Coronary artery (tissue), 2 donors: ENCODE measurements at regions not wholly inside any gene's neighbourhood (a gene's known extent, or its start where the extent isn't known, plus 50 kb on each side); places are given as distances from the start of the nearest gene placed in this dataset.

Source experiments
- DNase-seq: peaks from one replicate; pipeline ENCODE4 v3.0.0-alpha.2; 2017; ENCODE audit warnings: low spot score
- H3K27ac ChIP-seq, 2 donors: fragments of 200-600 bp; sonication (generic); one replicate each; pipeline ENCODE4 v1.5.1; 2016 to 2019
- H3K4me3 ChIP-seq: fragments of 200-600 bp; sonication (generic); 2 replicates; pipeline ENCODE4 v1.5.1; 2016; ENCODE audit warnings: mild to moderate bottlenecking, moderate library complexity
- CTCF ChIP-seq: fragments of 200-600 bp; sonication (generic); IDR thresholded peaks from one replicate; pipeline ENCODE4 v1.5.1; 2019; ENCODE audit warnings: antibody characterized with exemption

GRCh38 chr12:40566271-40566670 is 126.0 kb upstream of the CNTN1 start:
- TF ChIP-seq CTCF, result no peak
- no peak for DNase-seq
- no peak overlapping the region for H3K4me3 ChIP-seq
- no peak overlapping the region for H3K27ac ChIP-seq

DNA sequence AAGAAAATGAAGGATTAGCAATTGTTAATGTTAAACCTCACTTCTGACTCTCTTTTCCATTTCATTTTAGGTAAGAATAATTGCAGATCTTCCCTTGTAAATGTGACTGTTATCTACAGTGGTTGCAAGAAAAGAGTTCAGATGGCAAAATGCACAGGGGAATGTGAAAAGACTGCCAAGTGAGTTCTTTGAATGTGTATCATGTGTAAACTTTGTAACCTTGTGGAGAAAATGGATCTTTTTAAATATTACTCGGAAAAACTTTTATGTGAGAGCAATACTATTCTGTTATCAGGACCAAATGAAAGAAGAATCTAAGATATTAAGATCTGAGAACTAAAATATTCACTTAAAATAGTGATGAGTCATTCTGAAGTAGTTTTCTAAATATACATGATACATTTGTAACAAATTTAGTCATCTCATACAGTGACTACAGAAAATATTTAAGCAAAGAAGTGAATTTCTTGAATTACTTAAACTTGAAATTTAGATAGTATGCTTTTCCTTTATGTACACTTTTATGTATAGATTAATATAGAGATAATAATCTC is 122.5 kb upstream of the CNTN1 start:
- Histone ChIP-seq H3K27ac (no peak overlapping the region), H3K4me3 (no peak overlapping the region)
- no peak for DNase-seq
- no peak for TF ChIP-seq CTCF

DNA sequence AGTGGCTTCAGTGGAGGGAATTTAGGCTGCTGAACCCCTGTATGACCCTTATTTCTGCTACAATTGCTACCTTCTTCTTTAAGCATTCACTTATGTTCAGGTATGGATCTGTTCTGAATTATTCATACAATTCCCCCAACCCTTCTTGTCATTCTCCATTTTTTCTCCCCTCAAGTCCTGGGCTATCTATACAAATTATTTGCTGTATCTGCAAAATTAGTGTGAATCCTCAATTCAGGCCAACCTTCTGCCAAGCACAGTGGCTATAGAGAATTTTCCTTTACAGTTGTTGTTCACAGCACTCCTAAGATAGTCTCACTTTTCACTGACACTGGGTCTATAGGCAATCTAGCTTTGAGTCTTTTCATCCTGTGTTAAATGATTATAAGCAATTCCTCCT is 119.2 kb upstream of the CNTN1 start:
- Histone ChIP-seq H3K4me3 (no peak overlapping the region), H3K27ac (no peak overlapping the region)
- TF ChIP-seq CTCF, result no peak
- no peak for DNase-seq

- DNase-seq, result no peak
- no peak overlapping the region for H3K27ac ChIP-seq
- H3K4me3 ChIP-seq, result no peak overlapping the region
- no peak for TF ChIP-seq CTCF
Measured at GRCh38 chr12:40575987-40576386, 116.3 kb upstream of the CNTN1 start.

DNA sequence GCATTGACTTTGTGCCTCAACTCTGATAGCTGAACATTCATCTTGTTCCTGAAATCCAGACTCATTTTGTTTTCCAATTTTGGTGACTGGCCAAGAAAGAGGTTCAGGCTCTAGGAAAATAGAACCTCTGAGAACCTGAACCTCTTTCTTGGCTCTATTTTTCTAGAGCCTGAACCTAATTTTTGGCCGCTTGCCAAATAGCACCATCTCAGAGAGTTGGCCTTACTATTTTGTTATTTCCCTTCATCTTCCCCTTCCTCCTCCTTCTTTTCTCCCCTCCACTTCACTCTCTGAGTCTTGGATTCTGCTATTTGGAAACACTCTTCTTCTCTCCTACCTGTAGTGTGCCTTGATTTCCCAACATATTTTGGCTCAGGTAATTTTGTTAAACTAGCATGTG is 114.4 kb upstream of the CNTN1 start:
- Histone ChIP-seq H3K27ac (no peak overlapping the region), H3K4me3 (no peak overlapping the region)
- TF ChIP-seq CTCF, result no peak
- DNase-seq, result no peak

DNA sequence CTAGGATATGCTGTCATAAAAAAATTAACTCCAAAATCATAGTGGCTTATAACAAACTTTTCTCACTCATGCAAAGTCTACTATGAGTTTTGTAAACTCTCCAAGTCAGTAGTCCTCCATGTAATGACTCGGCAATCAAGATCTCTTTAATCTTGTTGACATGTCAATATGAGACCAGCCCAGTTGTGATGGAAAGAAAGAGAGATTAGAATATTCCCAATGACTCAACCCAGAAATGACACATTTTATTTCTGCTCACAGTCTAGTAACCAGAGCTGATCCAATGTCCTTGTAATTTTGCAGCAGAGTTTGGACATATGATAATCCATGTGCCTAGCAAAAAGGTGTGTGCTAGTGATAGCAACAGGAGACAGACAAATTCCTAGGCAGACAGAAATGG is 112.6 kb upstream of the CNTN1 start:
- H3K27ac ChIP-seq, result no peak overlapping the region
- H3K4me3 ChIP-seq, result no peak overlapping the region
- no peak for TF ChIP-seq CTCF
- DNase-seq, result no peak

DNA sequence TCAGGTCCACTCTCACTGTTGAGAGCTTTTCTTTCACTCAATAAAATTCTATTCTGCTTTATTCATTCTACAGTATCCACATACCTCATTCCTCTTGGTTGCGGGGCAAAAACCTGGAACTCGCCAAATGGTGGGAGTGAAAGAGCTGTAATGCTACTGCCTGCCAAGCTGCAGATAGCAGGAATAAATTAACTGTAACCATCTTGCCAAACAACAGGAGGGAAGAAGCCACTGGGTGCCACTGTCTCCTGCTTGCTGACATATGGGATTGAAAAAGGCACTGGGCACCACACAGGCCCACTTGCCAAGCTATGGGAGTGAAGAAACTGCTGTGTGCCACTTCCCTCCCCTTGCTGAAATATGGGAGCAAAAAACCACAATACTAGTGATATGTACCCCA is 111.9 kb upstream of the CNTN1 start:
- DNase-seq, result no peak
- no peak for TF ChIP-seq CTCF
- H3K4me3 ChIP-seq, result no peak overlapping the region

More for the DNA sequence above, 111.9 kb upstream of the CNTN1 start:
- H3K27ac ChIP-seq, result no peak overlapping the region
